HCT116 (cell line): ENCODE measurements at regions not wholly inside any gene's neighbourhood (a gene's known extent, or its start where the extent isn't known, plus 50 kb on each side); places are given as distances from the start of the nearest gene placed in this dataset.

Source experiments
- ATAC-seq: fragments of 200-7000 bp; cut with Tn5 transposase; 2 replicates; pipeline ENCODE4 v1.9.1; 2020; ENCODE audit warnings: mild to moderate bottlenecking, moderate library complexity
- BruUV-seq: library from RNA; stranded (reverse); fragments of 400-500 nt; replicated peaks from 2 replicates; lab custom pipeline; 2021; lab: Mats Ljungman, UMichigan
- CTCF ChIA-PET: fragments of 300-600 bp; sonication (Branson Sonifier 250); formaldehyde crosslinking; loops from one replicate; lab custom pipeline; 2021; ENCODE audit warnings: antibody characterized with exemption; lab: Charles Lee
- POLR2A ChIA-PET: fragments of 300-600, 350-600 bp; sonication (Branson Sonifier 250); formaldehyde crosslinking; loops from one replicate; lab custom pipeline; 2021; ENCODE audit warnings: antibody characterized with exemption; lab: Charles Lee
- RAD21 ChIA-PET, 2 experiments: fragments of 300-600 bp; sonication (Branson Sonifier 250); formaldehyde crosslinking; loops; one replicate each; lab custom pipeline; 2023; ENCODE audit warnings: low total read pairs in 2 of 2; ENCODE audit not compliant: uncharacterized antibody in 2 of 2, unreplicated experiment in 2 of 2, low non-redundant PET in 1 of 2; lab: Charles Lee
- DNase-seq: peaks from one replicate; pipeline ENCODE4 v3.0.0-alpha.2; 2010; ENCODE audit warnings: low read depth, low spot score
- H2AFZ ChIP-seq: fragments of 200-600 bp; shearing (Covaris generic), sonication (generic); 2 replicates; pipeline ENCODE4 v1.6.1; 2017; ENCODE audit warnings: low read depth, mixed run types, mixed read lengths, antibody characterized with exemption, low read length; ENCODE audit not compliant: poor library complexity, severe bottlenecking
- H3K27ac ChIP-seq: 2 replicates; pipeline ENCODE4 v1.5.1; 2012; ENCODE audit warnings: low read depth, low read length
- H3K27me3 ChIP-seq: fragments of 200-600 bp; sonication (generic); 2 replicates; pipeline ENCODE4 v1.6.1; 2016; ENCODE audit warnings: mixed run types, low read length, mixed read lengths; ENCODE audit not compliant: insufficient read depth
- H3K36me3 ChIP-seq, 2 experiments: fragments of 200-500 bp in 1 of 2; fragments of 200-600 bp in 1 of 2; sonication (Bioruptor generic) in 1 of 2; sonication (generic) in 1 of 2; 2 replicates each; pipeline versions ENCODE4 v1.5.1 to v1.6.1; 2014 to 2016; ENCODE audit warnings: low read length in 2 of 2, inconsistent platforms in 1 of 2, mixed read lengths in 1 of 2, mixed run types in 1 of 2; ENCODE audit not compliant: insufficient read depth in 2 of 2, control insufficient read depth in 1 of 2
- H3K4me1 ChIP-seq, 2 experiments: fragments of 200-600 bp in 1 of 2; sonication (generic) in 1 of 2; 2 replicates each; pipeline versions ENCODE4 v1.5.1 to v1.6.1; 2012 to 2017; ENCODE audit warnings: low read length in 2 of 2, inconsistent platforms in 1 of 2, mild to moderate bottlenecking in 1 of 2, mixed read lengths in 1 of 2, mixed run types in 1 of 2, moderate library complexity in 1 of 2; ENCODE audit not compliant: insufficient read depth in 2 of 2, control insufficient read depth in 1 of 2
- H3K4me2 ChIP-seq: fragments of 200-600 bp; sonication (generic); 2 replicates; pipeline ENCODE4 v1.6.1; 2017; ENCODE audit warnings: mixed run types, low read length, mixed read lengths
- H3K4me3 ChIP-seq, 2 experiments: fragments of 200-600 bp in 1 of 2; sonication (generic) in 1 of 2; replicated peaks in 1 of 2; 2 replicates each; pipeline ENCODE4 v1.5.1; 2011 to 2016; ENCODE audit warnings: low read length in 2 of 2, control low read depth in 1 of 2, low read depth in 1 of 2, mild to moderate bottlenecking in 1 of 2, mixed read lengths in 1 of 2, mixed run types in 1 of 2
- H3K79me2 ChIP-seq: fragments of 200-600 bp; sonication (generic); 2 replicates; pipeline ENCODE4 v1.6.1; 2017; ENCODE audit warnings: mild to moderate bottlenecking, mixed run types, low read length, moderate library complexity, mixed read lengths; ENCODE audit not compliant: insufficient read depth
- H3K9ac ChIP-seq: fragments of 200-600 bp; sonication (generic); 2 replicates; pipeline ENCODE4 v1.6.1; 2016; ENCODE audit warnings: low read length, mixed read lengths
- H3K9me2 ChIP-seq: fragments of 200-600 bp; sonication (generic), shearing (Covaris generic); 2 replicates; pipeline ENCODE4 v1.6.1; 2017; ENCODE audit warnings: mixed run types, mild to moderate bottlenecking, moderate library complexity; ENCODE audit not compliant: insufficient read depth
- H3K9me3 ChIP-seq, 2 experiments: fragments of 200-500 bp in 1 of 2; fragments of 200-600 bp in 1 of 2; sonication (Bioruptor generic) in 1 of 2; sonication (generic) in 1 of 2; 2 replicates each; pipeline ENCODE4 v1.6.1; 2014 to 2017; ENCODE audit warnings: low read length in 2 of 2, mixed read lengths in 2 of 2, inconsistent platforms in 1 of 2, low read depth in 1 of 2, mild to moderate bottlenecking in 1 of 2, mixed run types in 1 of 2, moderate library complexity in 1 of 2; ENCODE audit not compliant: control insufficient read depth in 1 of 2, insufficient read depth in 1 of 2
- H4K20me1 ChIP-seq: fragments of 200-600 bp; sonication (generic), shearing (Covaris generic); 2 replicates; pipeline ENCODE4 v1.6.1; 2017; ENCODE audit warnings: mixed run types, mild to moderate bottlenecking, moderate library complexity; ENCODE audit not compliant: insufficient read depth
- CEBPB ChIP-seq: IDR thresholded peaks from 2 replicates; pipeline ENCODE4 v1.6.1; 2012; ENCODE audit warnings: low read depth
- EGR1 ChIP-seq: IDR thresholded peaks from 2 replicates; pipeline ENCODE4 v1.6.1; 2012; ENCODE audit warnings: low read depth
- ELF1 ChIP-seq: IDR thresholded peaks from 2 replicates; pipeline ENCODE4 v1.6.1; 2012; ENCODE audit warnings: low read depth, borderline replicate concordance
- EZH2 ChIP-seq: fragments of 200-600 bp; sonication (generic); IDR thresholded peaks from 2 replicates; pipeline ENCODE4 v1.6.1; 2017; ENCODE audit warnings: antibody characterized with exemption, mixed run types
- EZH2phosphoT487 ChIP-seq: fragments of 200-600 bp; IDR thresholded peaks from 2 replicates; pipeline ENCODE4 v1.6.1; 2018; ENCODE audit warnings: antibody characterized with exemption, borderline replicate concordance
- FOSL1 ChIP-seq: IDR thresholded peaks from 2 replicates; pipeline ENCODE4 v1.6.1; 2012; ENCODE audit warnings: low read depth
- POLR2AphosphoS5 ChIP-seq: IDR thresholded peaks from 2 replicates; pipeline ENCODE4 v1.6.1; 2011; ENCODE audit warnings: mild to moderate bottlenecking, low read depth, low read length, moderate library complexity
- SIN3A ChIP-seq: IDR thresholded peaks from 2 replicates; pipeline ENCODE4 v1.6.1; 2012; ENCODE audit warnings: low read depth
- SP1 ChIP-seq: IDR thresholded peaks from 2 replicates; pipeline ENCODE4 v1.6.1; 2012; ENCODE audit warnings: low read depth
- SRF ChIP-seq: IDR thresholded peaks from 2 replicates; pipeline ENCODE4 v1.6.1; 2012; ENCODE audit warnings: low read depth
- TCF7L2 ChIP-seq: IDR thresholded peaks from 2 replicates; pipeline ENCODE4 v1.7.0; 2011; ENCODE audit warnings: borderline replicate concordance, inconsistent platforms; ENCODE audit not compliant: insufficient read depth, insufficient read length; ENCODE audit errors: extremely low read depth
- YY1 ChIP-seq: IDR thresholded peaks from 2 replicates; pipeline ENCODE4 v1.6.1; 2011; ENCODE audit warnings: low read length, low read depth, moderate library complexity, mild to moderate bottlenecking; ENCODE audit not compliant: insufficient replicate concordance; ENCODE audit errors: extremely low read depth
- ZNF274 ChIP-seq: fragments of 200-500 bp; sonication (Bioruptor generic); IDR thresholded peaks from 2 replicates; pipeline ENCODE4 v1.6.1; 2014; ENCODE audit warnings: mild to moderate bottlenecking, low read depth, low read length, inconsistent platforms
- intact Hi-C: fragments of 100-400 bp; cut with micrococcal nuclease; formaldehyde crosslinking; loops from 2 replicates; pipeline ENCODE4 v1.10.0; 2022
- TF ChIP-seq, protein P1 (sequence below): IDR thresholded peaks from 2 replicates; pipeline ENCODE4 v1.6.1; 2011; ENCODE audit warnings: mild to moderate bottlenecking, low read length, moderate library complexity; ENCODE audit not compliant: insufficient replicate concordance; ENCODE audit errors: extremely low read depth
- TF ChIP-seq, protein P2 (sequence below): IDR thresholded peaks from 2 replicates; pipeline ENCODE4 v1.6.1; 2012; ENCODE audit warnings: low read depth
- TF ChIP-seq, protein P3 (sequence below): IDR thresholded peaks from 2 replicates; pipeline ENCODE4 v1.6.1; 2012

DNA sequence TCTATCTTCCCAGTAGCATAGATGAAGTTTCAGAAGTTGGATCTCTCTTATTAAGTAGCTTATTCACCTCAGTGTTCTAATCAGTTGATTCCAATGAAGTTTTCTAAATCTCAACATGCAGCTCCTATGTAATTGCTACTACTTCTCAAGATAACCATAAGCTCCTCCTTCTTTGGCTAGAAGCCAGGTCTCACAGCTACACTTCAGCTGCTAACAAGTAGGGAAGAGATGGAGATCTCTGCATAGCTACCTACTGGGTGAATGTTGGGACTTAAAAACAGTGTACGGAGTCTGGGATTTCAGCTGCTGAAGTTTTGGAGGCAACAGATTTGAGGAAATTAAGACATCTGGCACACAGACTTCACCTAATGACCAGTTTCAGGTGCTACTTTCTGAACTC, 661.0 kb downstream of the SLITRK1 start:
- POLR2A ChIA-PET, result no interaction called here
- no peak for DNase-seq

More for the DNA sequence above, 661.0 kb downstream of the SLITRK1 start:
- Histone ChIP-seq H3K9me2 (no peaks in the 10 kb centered on the region), H3K4me1 (no peaks in the 10 kb centered on the region), H3K9me3 (no peaks in the 10 kb centered on the region; a peak in 1 of 4 replicates), H3K4me3 (no peak overlapping the region), H3K36me3 (no peaks in the 10 kb centered on the region), H3K4me2 (no peak overlapping the region), H2AFZ (no peak overlapping the region), H3K27me3 (no peaks in the 10 kb centered on the region), H3K79me2 (no peaks in the 10 kb centered on the region), H4K20me1 (no peaks in the 10 kb centered on the region), H3K27ac (no peak overlapping the region), H3K9ac (no peak overlapping the region)
- intact Hi-C loops, result no loop called here
- RAD21 ChIA-PET, result no interaction called here
- CTCF ChIA-PET, result no interaction called here
- no TSS peak for BruUV-seq
- ATAC-seq, result no peak
- TF ChIP-seq SP1 (no peak), FOSL1 (no peak), SIN3A (no peak), POLR2AphosphoS5 (no peak), EZH2 (no peak), ZNF274 (no peak), EZH2phosphoT487 (no peak), ELF1 (no peak), EGR1 (no peak), CEBPB (no peak), SRF (no peak), YY1 (no peak), TCF7L2 (no peak)
- TF ChIP-seq, protein P1, sequence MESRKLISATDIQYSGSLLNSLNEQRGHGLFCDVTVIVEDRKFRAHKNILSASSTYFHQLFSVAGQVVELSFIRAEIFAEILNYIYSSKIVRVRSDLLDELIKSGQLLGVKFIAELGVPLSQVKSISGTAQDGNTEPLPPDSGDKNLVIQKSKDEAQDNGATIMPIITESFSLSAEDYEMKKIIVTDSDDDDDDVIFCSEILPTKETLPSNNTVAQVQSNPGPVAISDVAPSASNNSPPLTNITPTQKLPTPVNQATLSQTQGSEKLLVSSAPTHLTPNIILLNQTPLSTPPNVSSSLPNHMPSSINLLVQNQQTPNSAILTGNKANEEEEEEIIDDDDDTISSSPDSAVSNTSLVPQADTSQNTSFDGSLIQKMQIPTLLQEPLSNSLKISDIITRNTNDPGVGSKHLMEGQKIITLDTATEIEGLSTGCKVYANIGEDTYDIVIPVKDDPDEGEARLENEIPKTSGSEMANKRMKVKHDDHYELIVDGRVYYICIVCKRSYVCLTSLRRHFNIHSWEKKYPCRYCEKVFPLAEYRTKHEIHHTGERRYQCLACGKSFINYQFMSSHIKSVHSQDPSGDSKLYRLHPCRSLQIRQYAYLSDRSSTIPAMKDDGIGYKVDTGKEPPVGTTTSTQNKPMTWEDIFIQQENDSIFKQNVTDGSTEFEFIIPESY, result no peak
- TF ChIP-seq, protein P2, sequence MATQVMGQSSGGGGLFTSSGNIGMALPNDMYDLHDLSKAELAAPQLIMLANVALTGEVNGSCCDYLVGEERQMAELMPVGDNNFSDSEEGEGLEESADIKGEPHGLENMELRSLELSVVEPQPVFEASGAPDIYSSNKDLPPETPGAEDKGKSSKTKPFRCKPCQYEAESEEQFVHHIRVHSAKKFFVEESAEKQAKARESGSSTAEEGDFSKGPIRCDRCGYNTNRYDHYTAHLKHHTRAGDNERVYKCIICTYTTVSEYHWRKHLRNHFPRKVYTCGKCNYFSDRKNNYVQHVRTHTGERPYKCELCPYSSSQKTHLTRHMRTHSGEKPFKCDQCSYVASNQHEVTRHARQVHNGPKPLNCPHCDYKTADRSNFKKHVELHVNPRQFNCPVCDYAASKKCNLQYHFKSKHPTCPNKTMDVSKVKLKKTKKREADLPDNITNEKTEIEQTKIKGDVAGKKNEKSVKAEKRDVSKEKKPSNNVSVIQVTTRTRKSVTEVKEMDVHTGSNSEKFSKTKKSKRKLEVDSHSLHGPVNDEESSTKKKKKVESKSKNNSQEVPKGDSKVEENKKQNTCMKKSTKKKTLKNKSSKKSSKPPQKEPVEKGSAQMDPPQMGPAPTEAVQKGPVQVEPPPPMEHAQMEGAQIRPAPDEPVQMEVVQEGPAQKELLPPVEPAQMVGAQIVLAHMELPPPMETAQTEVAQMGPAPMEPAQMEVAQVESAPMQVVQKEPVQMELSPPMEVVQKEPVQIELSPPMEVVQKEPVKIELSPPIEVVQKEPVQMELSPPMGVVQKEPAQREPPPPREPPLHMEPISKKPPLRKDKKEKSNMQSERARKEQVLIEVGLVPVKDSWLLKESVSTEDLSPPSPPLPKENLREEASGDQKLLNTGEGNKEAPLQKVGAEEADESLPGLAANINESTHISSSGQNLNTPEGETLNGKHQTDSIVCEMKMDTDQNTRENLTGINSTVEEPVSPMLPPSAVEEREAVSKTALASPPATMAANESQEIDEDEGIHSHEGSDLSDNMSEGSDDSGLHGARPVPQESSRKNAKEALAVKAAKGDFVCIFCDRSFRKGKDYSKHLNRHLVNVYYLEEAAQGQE, result no peak
- TF ChIP-seq, protein P3, sequence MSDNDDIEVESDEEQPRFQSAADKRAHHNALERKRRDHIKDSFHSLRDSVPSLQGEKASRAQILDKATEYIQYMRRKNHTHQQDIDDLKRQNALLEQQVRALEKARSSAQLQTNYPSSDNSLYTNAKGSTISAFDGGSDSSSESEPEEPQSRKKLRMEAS, result no peak
